ENCODE measurements at regions not wholly inside any gene's neighbourhood (a gene's known extent, or its start where the extent isn't known, plus 50 kb on each side); places are given as distances from the start of the nearest gene placed in this dataset.

DNA sequence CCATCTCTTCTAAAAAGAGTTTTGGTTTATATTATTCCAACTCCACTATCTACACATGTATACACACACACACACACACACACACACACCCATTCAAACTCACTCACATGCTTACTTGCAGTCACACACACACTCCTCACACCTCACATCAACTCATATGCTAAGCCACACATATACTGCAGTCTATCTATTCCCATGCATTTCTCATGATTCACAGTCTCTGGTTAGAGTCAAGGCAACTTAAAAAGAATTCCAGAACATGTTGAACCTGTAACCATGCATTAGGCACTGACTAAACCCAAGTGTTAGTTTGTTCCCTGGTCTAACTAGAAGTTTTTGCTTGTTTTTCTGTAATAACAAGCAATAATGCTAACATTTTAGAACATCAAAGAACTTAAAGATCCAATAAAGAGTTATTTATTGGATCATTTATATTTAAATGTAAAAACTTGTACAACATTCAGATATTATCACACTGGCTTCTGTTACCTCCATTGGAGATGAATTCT is 931.1 kb downstream of the PLA2G4A start:
- TF ChIP-seq CTCF (IDR thresholded peaks at IDR 0.05) (no peak), MAX (IDR thresholded peaks at IDR 0.05) (no peak), EP300 (IDR thresholded peaks at IDR 0.05) (no peak), POLR2A (IDR thresholded peaks at IDR 0.05; ENCODE audit: low read length) (no peak), HDAC2 (IDR thresholded peaks at IDR 0.05) (no peak), NFE2L2 (conservative IDR thresholded peaks at IDR 0.05; ENCODE audit: low read length) (no peak), KDM1A (IDR thresholded peaks at IDR 0.05; ENCODE audit: low read depth) (no peak), TP53 (CRISPR knock-in tag; IDR thresholded peaks at IDR 0.05) (no peak), GATA3 (IDR thresholded peaks at IDR 0.05; ENCODE audit: borderline replicate concordance) (no peak), HOXA7 (CRISPR knock-in tag; IDR thresholded peaks at IDR 0.05) (no peak), MAFK (IDR thresholded peaks at IDR 0.05; ENCODE audit: partially characterized antibody) (no peak), MYC (IDR thresholded peaks at IDR 0.05; ENCODE audit: borderline replicate concordance, low read length) (no peak)
- TF ChIP-seq, protein P1, sequence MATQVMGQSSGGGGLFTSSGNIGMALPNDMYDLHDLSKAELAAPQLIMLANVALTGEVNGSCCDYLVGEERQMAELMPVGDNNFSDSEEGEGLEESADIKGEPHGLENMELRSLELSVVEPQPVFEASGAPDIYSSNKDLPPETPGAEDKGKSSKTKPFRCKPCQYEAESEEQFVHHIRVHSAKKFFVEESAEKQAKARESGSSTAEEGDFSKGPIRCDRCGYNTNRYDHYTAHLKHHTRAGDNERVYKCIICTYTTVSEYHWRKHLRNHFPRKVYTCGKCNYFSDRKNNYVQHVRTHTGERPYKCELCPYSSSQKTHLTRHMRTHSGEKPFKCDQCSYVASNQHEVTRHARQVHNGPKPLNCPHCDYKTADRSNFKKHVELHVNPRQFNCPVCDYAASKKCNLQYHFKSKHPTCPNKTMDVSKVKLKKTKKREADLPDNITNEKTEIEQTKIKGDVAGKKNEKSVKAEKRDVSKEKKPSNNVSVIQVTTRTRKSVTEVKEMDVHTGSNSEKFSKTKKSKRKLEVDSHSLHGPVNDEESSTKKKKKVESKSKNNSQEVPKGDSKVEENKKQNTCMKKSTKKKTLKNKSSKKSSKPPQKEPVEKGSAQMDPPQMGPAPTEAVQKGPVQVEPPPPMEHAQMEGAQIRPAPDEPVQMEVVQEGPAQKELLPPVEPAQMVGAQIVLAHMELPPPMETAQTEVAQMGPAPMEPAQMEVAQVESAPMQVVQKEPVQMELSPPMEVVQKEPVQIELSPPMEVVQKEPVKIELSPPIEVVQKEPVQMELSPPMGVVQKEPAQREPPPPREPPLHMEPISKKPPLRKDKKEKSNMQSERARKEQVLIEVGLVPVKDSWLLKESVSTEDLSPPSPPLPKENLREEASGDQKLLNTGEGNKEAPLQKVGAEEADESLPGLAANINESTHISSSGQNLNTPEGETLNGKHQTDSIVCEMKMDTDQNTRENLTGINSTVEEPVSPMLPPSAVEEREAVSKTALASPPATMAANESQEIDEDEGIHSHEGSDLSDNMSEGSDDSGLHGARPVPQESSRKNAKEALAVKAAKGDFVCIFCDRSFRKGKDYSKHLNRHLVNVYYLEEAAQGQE (IDR thresholded peaks at IDR 0.05) = no peak
- TF ChIP-seq, protein P2, sequence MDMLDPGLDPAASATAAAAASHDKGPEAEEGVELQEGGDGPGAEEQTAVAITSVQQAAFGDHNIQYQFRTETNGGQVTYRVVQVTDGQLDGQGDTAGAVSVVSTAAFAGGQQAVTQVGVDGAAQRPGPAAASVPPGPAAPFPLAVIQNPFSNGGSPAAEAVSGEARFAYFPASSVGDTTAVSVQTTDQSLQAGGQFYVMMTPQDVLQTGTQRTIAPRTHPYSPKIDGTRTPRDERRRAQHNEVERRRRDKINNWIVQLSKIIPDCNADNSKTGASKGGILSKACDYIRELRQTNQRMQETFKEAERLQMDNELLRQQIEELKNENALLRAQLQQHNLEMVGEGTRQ (IDR thresholded peaks at IDR 0.05) = no peak

All from A549 (cell line).